ENCODE measurements at regions not wholly inside any gene's neighbourhood (a gene's known extent, or its start where the extent isn't known, plus 50 kb on each side); places are given as distances from the start of the nearest gene placed in this dataset.

DNA sequence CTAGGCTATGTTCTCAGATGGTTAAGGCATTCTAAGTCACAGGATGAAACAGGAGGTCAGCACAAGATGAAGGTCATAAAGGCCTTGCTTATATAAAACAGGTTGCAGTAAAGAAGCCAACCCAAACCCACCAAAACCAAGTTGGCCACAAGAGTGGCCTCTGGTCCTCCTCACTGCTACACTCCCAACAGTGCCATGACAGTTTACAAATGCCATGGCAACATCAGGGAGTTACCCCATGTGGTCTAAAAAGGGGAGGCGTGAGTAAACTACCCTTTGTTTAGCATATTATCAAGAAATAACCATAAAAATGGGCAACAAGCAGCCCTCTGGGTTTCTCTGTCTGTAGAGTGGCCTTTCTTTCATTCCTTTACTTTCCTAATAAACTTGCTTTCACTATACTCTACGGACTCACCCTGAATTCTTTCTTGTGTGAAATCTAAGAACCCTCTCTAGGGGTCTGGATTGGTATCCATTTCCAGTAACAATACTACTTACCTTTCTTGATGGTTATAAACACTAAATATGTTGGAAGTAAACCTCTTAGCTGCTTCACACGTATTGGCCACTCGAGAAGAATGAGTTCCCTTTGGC, 1237.9 kb downstream of the FAM181B start:
- TF ChIP-seq, protein P1, sequence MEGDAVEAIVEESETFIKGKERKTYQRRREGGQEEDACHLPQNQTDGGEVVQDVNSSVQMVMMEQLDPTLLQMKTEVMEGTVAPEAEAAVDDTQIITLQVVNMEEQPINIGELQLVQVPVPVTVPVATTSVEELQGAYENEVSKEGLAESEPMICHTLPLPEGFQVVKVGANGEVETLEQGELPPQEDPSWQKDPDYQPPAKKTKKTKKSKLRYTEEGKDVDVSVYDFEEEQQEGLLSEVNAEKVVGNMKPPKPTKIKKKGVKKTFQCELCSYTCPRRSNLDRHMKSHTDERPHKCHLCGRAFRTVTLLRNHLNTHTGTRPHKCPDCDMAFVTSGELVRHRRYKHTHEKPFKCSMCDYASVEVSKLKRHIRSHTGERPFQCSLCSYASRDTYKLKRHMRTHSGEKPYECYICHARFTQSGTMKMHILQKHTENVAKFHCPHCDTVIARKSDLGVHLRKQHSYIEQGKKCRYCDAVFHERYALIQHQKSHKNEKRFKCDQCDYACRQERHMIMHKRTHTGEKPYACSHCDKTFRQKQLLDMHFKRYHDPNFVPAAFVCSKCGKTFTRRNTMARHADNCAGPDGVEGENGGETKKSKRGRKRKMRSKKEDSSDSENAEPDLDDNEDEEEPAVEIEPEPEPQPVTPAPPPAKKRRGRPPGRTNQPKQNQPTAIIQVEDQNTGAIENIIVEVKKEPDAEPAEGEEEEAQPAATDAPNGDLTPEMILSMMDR (IDR thresholded peaks at IDR 0.05; ENCODE audit: low read depth, low read length), result no peak
- H3K4me3 ChIP-seq (ENCODE audit: low read depth, low read length), result no peak overlapping the region
- no peak for DNase-seq (ENCODE audit: low read depth, low spot score)
- in situ Hi-C loops (cut with HindIII; ENCODE audit: low sequenced_read_pairs), result no loop called here

GRCh38 chr11:81494431-81494830, 1239.2 kb downstream of the FAM181B start:
- in situ Hi-C loops (cut with HindIII; ENCODE audit: low sequenced_read_pairs), result no loop called here
- TF ChIP-seq, protein P1 (IDR thresholded peaks at IDR 0.05; ENCODE audit: low read depth, low read length), result no peak
- H3K4me3 ChIP-seq (ENCODE audit: low read depth, low read length), result no peak overlapping the region
- DNase-seq (ENCODE audit: low read depth, low spot score), result no peak

DNA sequence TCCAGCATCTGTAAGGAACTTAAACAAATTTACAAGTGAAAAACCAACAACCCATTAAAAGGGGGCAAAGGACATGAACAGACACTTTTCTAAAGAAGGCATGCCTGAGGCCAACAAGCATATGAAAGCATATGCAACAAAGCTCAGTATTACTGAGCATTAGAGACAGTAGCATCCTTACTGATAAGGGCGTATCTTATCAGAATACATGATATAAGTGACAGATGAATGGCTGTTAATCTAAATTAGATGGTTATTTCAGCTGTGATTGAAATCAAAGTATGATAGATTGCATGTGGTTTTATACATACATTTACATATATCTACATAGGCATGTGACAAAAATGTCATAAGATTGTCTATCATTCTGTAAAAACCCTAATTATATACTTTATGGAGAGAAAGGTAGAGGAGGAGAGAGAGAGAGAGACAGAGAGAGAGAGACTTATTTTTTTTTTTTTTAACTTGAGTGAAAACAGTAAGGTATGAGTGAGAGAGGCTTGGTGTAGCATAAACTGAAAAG, 1240.7 kb downstream of the FAM181B start:
- TF ChIP-seq, protein P1 (IDR thresholded peaks at IDR 0.05; ENCODE audit: low read depth, low read length), result no peak
- in situ Hi-C loops (cut with HindIII; ENCODE audit: low sequenced_read_pairs), result no loop called here
- H3K4me3 ChIP-seq (ENCODE audit: low read depth, low read length), result no peak overlapping the region
- DNase-seq (ENCODE audit: low read depth, low spot score), result no peak

DNA sequence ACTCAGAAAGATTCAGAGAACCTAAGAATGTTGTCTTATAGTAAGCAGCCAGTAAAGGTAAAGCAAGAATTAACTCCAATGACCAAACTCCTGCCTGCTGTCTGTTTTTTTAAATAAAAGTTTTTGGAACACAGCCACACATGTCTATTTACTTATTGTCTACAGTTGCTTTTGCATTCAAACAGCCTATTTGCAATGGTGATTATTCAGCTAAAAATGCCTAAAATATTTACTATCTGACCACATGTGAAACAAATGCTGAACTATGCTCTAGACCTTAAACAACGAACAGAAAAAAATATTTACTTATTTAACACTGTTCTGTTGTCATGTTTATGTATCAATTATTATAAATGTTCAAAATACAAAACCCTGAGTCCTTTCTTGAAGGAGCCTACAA, 1246.6 kb downstream of the FAM181B start:
- no peak for DNase-seq (ENCODE audit: low read depth, low spot score)
- in situ Hi-C loops (cut with HindIII; ENCODE audit: low sequenced_read_pairs), result no loop called here
- TF ChIP-seq, protein P1 (IDR thresholded peaks at IDR 0.05; ENCODE audit: low read depth, low read length), result no peak

DNA sequence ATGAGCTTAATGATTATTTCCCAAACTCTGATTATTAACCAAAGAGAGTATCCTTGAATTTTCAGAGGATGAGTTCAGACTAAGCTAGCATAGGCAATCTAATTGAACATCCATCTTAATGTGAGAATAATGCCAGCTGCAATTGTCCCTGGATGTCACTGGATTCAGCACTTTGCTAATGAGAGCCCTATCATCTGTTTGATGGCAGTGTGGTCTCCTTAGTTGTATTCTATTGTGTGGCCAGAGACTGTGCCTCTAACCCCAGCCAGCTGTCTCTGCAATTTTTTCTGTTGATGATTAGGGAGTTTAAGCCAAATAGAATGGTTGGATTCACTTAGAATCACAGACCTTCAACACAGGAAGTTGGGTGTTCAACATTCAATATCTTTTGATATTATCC, 1249.5 kb downstream of the FAM181B start:
- TF ChIP-seq, protein P1 (IDR thresholded peaks at IDR 0.05; ENCODE audit: low read depth, low read length), result no peak
- DNase-seq (ENCODE audit: low read depth, low spot score), result no peak
- H3K4me3 ChIP-seq (ENCODE audit: low read depth, low read length), result no peak overlapping the region
- in situ Hi-C loops (cut with HindIII; ENCODE audit: low sequenced_read_pairs), result no loop called here

More for the DNA sequence above, 1246.6 kb downstream of the FAM181B start:
- H3K4me3 ChIP-seq (ENCODE audit: low read depth, low read length), result no peak overlapping the region

DNA sequence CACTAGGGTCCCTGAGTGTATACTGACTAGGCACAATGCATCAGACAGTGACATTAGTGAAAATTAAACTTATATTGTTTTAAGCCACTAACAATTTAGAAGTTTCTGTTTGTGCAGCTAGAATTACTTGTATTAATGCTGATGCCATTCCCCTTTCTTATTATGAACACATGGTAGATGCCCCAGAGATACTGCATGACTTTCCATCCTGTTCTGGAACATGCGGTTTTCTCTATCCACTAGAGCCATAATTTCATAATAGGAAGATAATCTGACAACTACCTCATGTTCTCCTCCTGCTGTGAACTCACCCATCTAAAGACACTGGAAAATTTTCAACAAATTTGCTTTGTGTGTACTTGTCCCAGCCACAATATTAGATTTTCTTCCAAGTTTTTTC, 1256.4 kb downstream of the FAM181B start:
- TF ChIP-seq, protein P1 (IDR thresholded peaks at IDR 0.05; ENCODE audit: low read depth, low read length), result no peak
- in situ Hi-C loops (cut with HindIII; ENCODE audit: low sequenced_read_pairs), result no loop called here
- no peak for DNase-seq (ENCODE audit: low read depth, low spot score)

More for the DNA sequence above, 1256.4 kb downstream of the FAM181B start:
- no peak overlapping the region for H3K4me3 ChIP-seq (ENCODE audit: low read depth, low read length)
